Osteoblast (primary cell): ENCODE measurements at regions not wholly inside any gene's neighbourhood (a gene's known extent, or its start where the extent isn't known, plus 50 kb on each side); places are given as distances from the start of the nearest gene placed in this dataset.

ENCODE experiments used
- DNase-seq: peaks from one replicate; pipeline ENCODE4 v3.0.0; 2011; ENCODE audit warnings: low spot score, mixed read lengths; ENCODE audit not compliant: insufficient read length; ENCODE audit errors: missing footprints
- H2AFZ ChIP-seq: 2 replicates; pipeline ENCODE4 v1.6.0; 2011; ENCODE audit warnings: mild to moderate bottlenecking, low read length
- H3K27ac ChIP-seq: 2 replicates; pipeline ENCODE4 v1.5.1; 2011; ENCODE audit warnings: mild to moderate bottlenecking, low read depth, low read length, moderate library complexity
- H3K27me3 ChIP-seq: 2 replicates; pipeline ENCODE4 v1.6.0; 2012; ENCODE audit warnings: mild to moderate bottlenecking, control low read depth, inconsistent platforms, low read length, moderate library complexity; ENCODE audit not compliant: insufficient read depth
- H3K36me3 ChIP-seq: 2 replicates; pipeline ENCODE4 v1.5.1; 2011; ENCODE audit warnings: mild to moderate bottlenecking, low read length, control low read depth, moderate library complexity; ENCODE audit not compliant: insufficient read depth
- H3K4me1 ChIP-seq: 2 replicates; pipeline ENCODE4 v1.5.1; 2011; ENCODE audit warnings: mild to moderate bottlenecking, low read length, control low read depth, moderate library complexity; ENCODE audit not compliant: insufficient read depth
- H3K4me2 ChIP-seq: 2 replicates; pipeline ENCODE4 v1.6.0; 2011; ENCODE audit warnings: mild to moderate bottlenecking, low read length; ENCODE audit not compliant: insufficient read depth
- H3K4me3 ChIP-seq: fragments of 200-600 bp; sonication (generic); 3 replicates; pipeline ENCODE4 v1.5.1; 2012; ENCODE audit warnings: mild to moderate bottlenecking, low read length, inconsistent platforms; ENCODE audit not compliant: insufficient read depth
- H3K79me2 ChIP-seq: 2 replicates; pipeline ENCODE4 v1.6.0; 2012; ENCODE audit warnings: mild to moderate bottlenecking, low read length, control low read depth, inconsistent platforms; ENCODE audit not compliant: insufficient read depth
- H3K9me3 ChIP-seq: 2 replicates; pipeline ENCODE4 v1.5.1; 2011; ENCODE audit warnings: low read depth, low read length, control low read depth
- H4K20me1 ChIP-seq: 2 replicates; pipeline ENCODE4 v1.6.0; 2012; ENCODE audit warnings: mild to moderate bottlenecking, low read length, control low read depth; ENCODE audit not compliant: insufficient read depth
- CTCF ChIP-seq: IDR thresholded peaks from 2 replicates; pipeline ENCODE4 v1.5.1; 2011; ENCODE audit warnings: mild to moderate bottlenecking, low read depth, low read length, moderate library complexity; ENCODE audit errors: extremely low read depth

GRCh38 chr4:125492957-125493356 is 178.2 kb downstream of the FAT4 start:
- Histone ChIP-seq H4K20me1 (no peaks in the 10 kb centered on the region), H3K79me2 (no peaks in the 10 kb centered on the region), H3K27ac (no peak overlapping the region), H3K36me3 (peaks cover 5% of the 10 kb centered on the region), H3K9me3 (no peaks in the 10 kb centered on the region), H3K4me3 (no peak overlapping the region), H3K4me2 (no peak overlapping the region), H3K27me3 (no peaks in the 10 kb centered on the region), H2AFZ (no peak overlapping the region), H3K4me1 (no peaks in the 10 kb centered on the region)
- TF ChIP-seq CTCF = no peak
- no peak for DNase-seq

GRCh38 chr4:125497861-125498260 is 183.1 kb downstream of the FAT4 start:
- Histone ChIP-seq H2AFZ (no peak overlapping the region), H4K20me1 (no peaks in the 10 kb centered on the region), H3K4me3 (no peak overlapping the region), H3K4me2 (no peak overlapping the region), H3K36me3 (no peaks in the 10 kb centered on the region), H3K4me1 (no peaks in the 10 kb centered on the region), H3K27ac (no peak overlapping the region), H3K27me3 (no peaks in the 10 kb centered on the region), H3K9me3 (no peaks in the 10 kb centered on the region), H3K79me2 (no peaks in the 10 kb centered on the region)
- no peak for TF ChIP-seq CTCF
- no peak for DNase-seq

DNA sequence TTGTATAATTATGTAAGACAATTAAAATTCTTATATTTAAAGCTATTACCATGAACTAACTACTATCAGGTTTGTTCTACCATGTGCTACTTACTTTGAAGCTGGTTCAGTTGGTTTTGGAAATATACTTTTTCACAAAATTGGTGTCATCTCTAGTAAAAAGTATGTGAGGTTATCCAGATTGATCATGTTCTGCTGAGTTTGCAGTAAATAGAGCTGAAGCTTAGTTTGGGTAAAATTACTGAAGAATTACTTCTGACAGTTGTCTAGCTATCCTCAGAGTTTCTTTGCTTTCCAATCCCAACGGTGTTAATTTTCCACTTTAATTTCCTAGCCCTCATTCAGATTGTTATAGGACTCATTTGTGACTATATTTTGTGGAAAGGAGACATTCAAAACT is 184.2 kb downstream of the FAT4 start:
- Histone ChIP-seq H3K27ac (no peak overlapping the region), H3K4me1 (no peaks in the 10 kb centered on the region), H3K27me3 (no peaks in the 10 kb centered on the region), H3K36me3 (no peaks in the 10 kb centered on the region), H4K20me1 (no peaks in the 10 kb centered on the region), H2AFZ (no peak overlapping the region), H3K4me2 (no peak overlapping the region), H3K79me2 (no peaks in the 10 kb centered on the region), H3K9me3 (no peaks in the 10 kb centered on the region), H3K4me3 (no peak overlapping the region)
- DNase-seq = no peak
- no peak for TF ChIP-seq CTCF

- Histone ChIP-seq H2AFZ (no peak overlapping the region), H3K4me1 (no peaks in the 10 kb centered on the region), H3K27ac (no peak overlapping the region), H3K36me3 (no peaks in the 10 kb centered on the region), H3K27me3 (no peaks in the 10 kb centered on the region), H3K4me2 (no peak overlapping the region), H4K20me1 (no peaks in the 10 kb centered on the region), H3K79me2 (no peaks in the 10 kb centered on the region), H3K9me3 (no peaks in the 10 kb centered on the region), H3K4me3 (no peak overlapping the region)
- DNase-seq = no peak
- TF ChIP-seq CTCF = no peak
Measured at GRCh38 chr4:125501090-125501489, 186.3 kb downstream of the FAT4 start.
